ENCODE measurements at regions not wholly inside any gene's neighbourhood (a gene's known extent, or its start where the extent isn't known, plus 50 kb on each side); places are given as distances from the start of the nearest gene placed in this dataset.

DNA sequence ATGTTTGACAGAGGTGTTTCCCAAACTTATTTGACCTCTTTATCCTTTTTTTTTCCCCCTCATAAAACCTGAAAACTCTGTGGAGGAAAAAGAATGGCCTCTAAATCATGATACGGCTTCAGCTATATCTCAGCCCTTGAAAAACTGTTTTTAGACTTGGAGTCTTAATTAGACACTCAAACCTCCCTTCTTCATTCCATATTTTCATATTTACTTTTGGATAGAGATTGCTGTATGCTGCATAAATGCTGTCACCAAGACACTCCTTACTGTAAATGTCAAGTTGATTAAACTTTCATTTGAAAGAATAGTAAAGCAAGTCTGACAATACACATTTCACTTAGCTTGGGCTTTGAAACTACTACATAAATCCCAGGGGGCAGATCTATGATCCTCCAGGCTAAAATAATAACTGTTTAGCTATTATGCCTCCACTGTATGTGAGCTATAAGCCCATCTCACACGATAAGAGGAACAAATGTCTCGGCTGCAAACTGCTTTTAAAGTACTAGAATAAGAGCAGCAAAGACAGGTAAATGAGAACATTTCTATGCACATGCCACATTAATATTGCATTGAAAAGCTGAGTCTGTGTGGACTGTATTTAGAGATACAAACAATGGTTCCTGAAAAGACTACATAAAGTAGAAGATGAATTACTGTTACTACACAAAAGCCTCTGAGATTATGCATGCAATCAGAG, 141.3 kb upstream of the HMGN3 start:
- TF ChIP-seq POLR2AphosphoS5 (IDR thresholded peaks at IDR 0.05; ENCODE audit: low read depth, low read length), result no peak
- no peak for TF ChIP-seq TAF1 (IDR thresholded peaks at IDR 0.05; ENCODE audit: borderline replicate concordance, insufficient read depth, low read length)
- TF ChIP-seq, protein P1, sequence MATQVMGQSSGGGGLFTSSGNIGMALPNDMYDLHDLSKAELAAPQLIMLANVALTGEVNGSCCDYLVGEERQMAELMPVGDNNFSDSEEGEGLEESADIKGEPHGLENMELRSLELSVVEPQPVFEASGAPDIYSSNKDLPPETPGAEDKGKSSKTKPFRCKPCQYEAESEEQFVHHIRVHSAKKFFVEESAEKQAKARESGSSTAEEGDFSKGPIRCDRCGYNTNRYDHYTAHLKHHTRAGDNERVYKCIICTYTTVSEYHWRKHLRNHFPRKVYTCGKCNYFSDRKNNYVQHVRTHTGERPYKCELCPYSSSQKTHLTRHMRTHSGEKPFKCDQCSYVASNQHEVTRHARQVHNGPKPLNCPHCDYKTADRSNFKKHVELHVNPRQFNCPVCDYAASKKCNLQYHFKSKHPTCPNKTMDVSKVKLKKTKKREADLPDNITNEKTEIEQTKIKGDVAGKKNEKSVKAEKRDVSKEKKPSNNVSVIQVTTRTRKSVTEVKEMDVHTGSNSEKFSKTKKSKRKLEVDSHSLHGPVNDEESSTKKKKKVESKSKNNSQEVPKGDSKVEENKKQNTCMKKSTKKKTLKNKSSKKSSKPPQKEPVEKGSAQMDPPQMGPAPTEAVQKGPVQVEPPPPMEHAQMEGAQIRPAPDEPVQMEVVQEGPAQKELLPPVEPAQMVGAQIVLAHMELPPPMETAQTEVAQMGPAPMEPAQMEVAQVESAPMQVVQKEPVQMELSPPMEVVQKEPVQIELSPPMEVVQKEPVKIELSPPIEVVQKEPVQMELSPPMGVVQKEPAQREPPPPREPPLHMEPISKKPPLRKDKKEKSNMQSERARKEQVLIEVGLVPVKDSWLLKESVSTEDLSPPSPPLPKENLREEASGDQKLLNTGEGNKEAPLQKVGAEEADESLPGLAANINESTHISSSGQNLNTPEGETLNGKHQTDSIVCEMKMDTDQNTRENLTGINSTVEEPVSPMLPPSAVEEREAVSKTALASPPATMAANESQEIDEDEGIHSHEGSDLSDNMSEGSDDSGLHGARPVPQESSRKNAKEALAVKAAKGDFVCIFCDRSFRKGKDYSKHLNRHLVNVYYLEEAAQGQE (IDR thresholded peaks at IDR 0.05; ENCODE audit: insufficient read depth in 1 of 2, low read depth in 2 of 2, low read length in 2 of 2), result no peak
- TF ChIP-seq FOXP2 (optimal IDR thresholded peaks at IDR 0.05; ENCODE audit: borderline replicate concordance, extremely low read depth, extremely low read length, insufficient read depth), result no peak
- TF ChIP-seq SIN3A (IDR thresholded peaks at IDR 0.05; ENCODE audit: borderline replicate concordance, insufficient read depth, low read length), result no peak

DNA sequence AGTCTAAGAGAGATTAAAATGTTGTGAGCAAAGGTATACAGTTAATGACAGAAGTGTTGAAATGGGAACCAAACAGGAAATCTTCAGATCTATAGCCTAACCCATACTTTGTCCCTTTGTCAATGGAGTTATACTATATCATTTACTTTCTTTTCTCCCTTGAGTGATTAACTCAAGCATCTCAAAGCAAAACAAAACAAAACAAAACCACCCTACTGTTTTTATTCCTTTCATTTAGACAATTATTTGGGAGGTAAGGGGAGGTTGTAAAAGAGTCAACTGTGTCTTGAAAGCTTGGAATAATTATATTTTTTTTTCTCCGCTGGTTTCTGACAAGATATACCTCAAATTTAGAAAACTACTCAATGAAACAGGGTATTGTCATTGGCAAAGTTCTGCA, 139.8 kb upstream of the HMGN3 start:
- TF ChIP-seq, protein P1 (IDR thresholded peaks at IDR 0.05; ENCODE audit: insufficient read depth in 1 of 2, low read depth in 2 of 2, low read length in 2 of 2), result no peak
- TF ChIP-seq FOXP2 (optimal IDR thresholded peaks at IDR 0.05; ENCODE audit: borderline replicate concordance, extremely low read depth, extremely low read length, insufficient read depth), result no peak
- no peak for TF ChIP-seq POLR2AphosphoS5 (IDR thresholded peaks at IDR 0.05; ENCODE audit: low read depth, low read length)
- no peak for TF ChIP-seq TAF1 (IDR thresholded peaks at IDR 0.05; ENCODE audit: borderline replicate concordance, insufficient read depth, low read length)
- no peak for TF ChIP-seq SIN3A (IDR thresholded peaks at IDR 0.05; ENCODE audit: borderline replicate concordance, insufficient read depth, low read length)

DNA sequence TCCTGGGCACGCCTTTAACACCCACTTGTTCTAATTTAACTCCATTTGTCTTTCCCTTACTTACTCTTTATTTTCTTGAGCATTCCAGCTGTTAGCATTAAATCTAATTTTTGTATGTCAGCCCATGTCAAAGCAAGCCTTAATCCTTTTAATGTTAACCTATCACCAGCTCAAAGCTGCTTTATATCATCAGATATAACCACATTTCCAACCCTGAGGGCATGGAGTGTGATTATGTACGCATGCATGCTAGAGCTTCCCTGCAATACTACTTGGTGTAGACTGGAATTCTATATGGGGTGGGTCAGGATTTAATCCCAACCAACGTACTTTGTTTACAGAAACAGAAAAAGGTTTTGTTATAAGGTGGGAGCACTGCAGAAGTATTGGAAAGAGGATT, 139.4 kb upstream of the HMGN3 start:
- TF ChIP-seq FOXP2 (optimal IDR thresholded peaks at IDR 0.05; ENCODE audit: borderline replicate concordance, extremely low read depth, extremely low read length, insufficient read depth) (no peak), POLR2AphosphoS5 (IDR thresholded peaks at IDR 0.05; ENCODE audit: low read depth, low read length) (no peak), TAF1 (IDR thresholded peaks at IDR 0.05; ENCODE audit: borderline replicate concordance, insufficient read depth, low read length) (no peak), SIN3A (IDR thresholded peaks at IDR 0.05; ENCODE audit: borderline replicate concordance, insufficient read depth, low read length) (no peak)

DNA sequence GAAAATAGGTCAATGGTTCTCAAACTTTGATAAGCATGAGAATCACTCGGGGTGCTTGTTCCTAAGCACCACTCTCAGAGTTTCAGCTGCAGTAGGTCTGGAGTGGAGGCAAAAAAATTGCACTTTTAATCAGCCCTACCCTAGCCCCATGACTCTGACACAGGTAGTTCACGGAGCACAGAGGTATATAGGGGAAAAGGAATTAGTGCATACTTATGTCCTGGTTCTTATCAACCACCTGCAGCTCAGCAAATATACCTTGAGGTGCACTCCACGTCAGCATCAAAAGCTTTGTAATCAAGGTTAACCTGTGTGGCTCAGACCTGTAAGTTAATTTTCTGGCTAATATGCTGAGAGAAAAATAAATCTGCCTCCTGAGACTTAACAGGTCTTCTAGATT, 138.8 kb upstream of the HMGN3 start:
- TF ChIP-seq, protein P1 (IDR thresholded peaks at IDR 0.05; ENCODE audit: insufficient read depth in 1 of 2, low read depth in 2 of 2, low read length in 2 of 2), result no peak
- TF ChIP-seq POLR2AphosphoS5 (IDR thresholded peaks at IDR 0.05; ENCODE audit: low read depth, low read length), result no peak
- no peak for TF ChIP-seq FOXP2 (optimal IDR thresholded peaks at IDR 0.05; ENCODE audit: borderline replicate concordance, extremely low read depth, extremely low read length, insufficient read depth)
- TF ChIP-seq TAF1 (IDR thresholded peaks at IDR 0.05; ENCODE audit: borderline replicate concordance, insufficient read depth, low read length), result no peak
- TF ChIP-seq SIN3A (IDR thresholded peaks at IDR 0.05; ENCODE audit: borderline replicate concordance, insufficient read depth, low read length), result no peak

DNA sequence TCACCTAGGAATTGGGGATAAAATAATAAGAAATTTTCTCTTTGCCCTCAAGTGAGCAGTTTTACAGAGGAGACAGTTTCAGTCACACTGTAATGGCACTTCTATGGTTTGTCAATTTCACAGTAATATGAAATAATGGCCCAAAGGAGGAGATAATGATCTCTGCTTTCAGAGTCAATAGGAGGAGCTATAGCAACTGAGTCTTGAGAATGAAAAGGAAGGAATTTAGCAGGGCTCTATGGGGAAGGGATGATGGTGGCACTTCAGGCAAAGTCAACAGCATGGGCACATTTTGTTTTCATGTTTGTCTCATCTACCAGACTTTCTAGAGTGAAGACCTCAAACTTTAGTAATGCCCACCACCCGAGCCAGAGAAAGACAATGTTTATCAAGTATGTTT, 138.3 kb upstream of the HMGN3 start:
- TF ChIP-seq POLR2AphosphoS5 (IDR thresholded peaks at IDR 0.05; ENCODE audit: low read depth, low read length), result no peak
- no peak for TF ChIP-seq SIN3A (IDR thresholded peaks at IDR 0.05; ENCODE audit: borderline replicate concordance, insufficient read depth, low read length)
- TF ChIP-seq FOXP2 (optimal IDR thresholded peaks at IDR 0.05; ENCODE audit: borderline replicate concordance, extremely low read depth, extremely low read length, insufficient read depth), result no peak
- no peak for TF ChIP-seq TAF1 (IDR thresholded peaks at IDR 0.05; ENCODE audit: borderline replicate concordance, insufficient read depth, low read length)
- TF ChIP-seq, protein P1 (IDR thresholded peaks at IDR 0.05; ENCODE audit: insufficient read depth in 1 of 2, low read depth in 2 of 2, low read length in 2 of 2), result no peak

All from PFSK-1 (cell line).